ENCODE measurements at regions not wholly inside any gene's neighbourhood (a gene's known extent, or its start where the extent isn't known, plus 50 kb on each side); places are given as distances from the start of the nearest gene placed in this dataset.

- DNase-seq (ENCODE audit: low read depth, low spot score) = no peak
- no peak for TF ChIP-seq CTCF (IDR thresholded peaks at IDR 0.05; ENCODE audit: insufficient read depth, low read length, missing control alignments)
- H3K4me3 ChIP-seq (ENCODE audit: low read depth, low read length) = no peak overlapping the region
- ChIA-PET POLR2A (no interaction called here), CTCF (no interaction called here)
Measured at GRCh38 chr10:131804551-131805295, 96.1 kb upstream of the PPP2R2D start.

- DNase-seq (ENCODE audit: low read depth, low spot score) = no peak
- ChIA-PET CTCF (no interaction called here), POLR2A (no interaction called here)
- H3K4me3 ChIP-seq (ENCODE audit: low read depth, low read length) = no peak overlapping the region
- no peak for TF ChIP-seq CTCF (IDR thresholded peaks at IDR 0.05; ENCODE audit: insufficient read depth, low read length, missing control alignments)
Measured at GRCh38 chr10:131805696-131806095, 95.1 kb upstream of the PPP2R2D start.

- ChIA-PET CTCF (no interaction called here), POLR2A (no interaction called here)
- H3K4me3 ChIP-seq (ENCODE audit: low read depth, low read length) = no peak overlapping the region
- DNase-seq (ENCODE audit: low read depth, low spot score) = no peak
- no peak for TF ChIP-seq CTCF (IDR thresholded peaks at IDR 0.05; ENCODE audit: insufficient read depth, low read length, missing control alignments)
Measured at GRCh38 chr10:131806146-131806545, 94.7 kb upstream of the PPP2R2D start.

- DNase-seq (ENCODE audit: low read depth, low spot score) = no peak
- CTCF ChIA-PET = no interaction called here
- no peak overlapping the region for H3K4me3 ChIP-seq (ENCODE audit: low read depth, low read length)
- POLR2A ChIA-PET = no interaction called here
- TF ChIP-seq CTCF (IDR thresholded peaks at IDR 0.05; ENCODE audit: insufficient read depth, low read length, missing control alignments) = no peak
Measured at GRCh38 chr10:131806646-131807317, 94.0 kb upstream of the PPP2R2D start.

- ChIA-PET POLR2A (no interaction called here), CTCF (no interaction called here)
- no peak overlapping the region for H3K4me3 ChIP-seq (ENCODE audit: low read depth, low read length)
- TF ChIP-seq CTCF (IDR thresholded peaks at IDR 0.05; ENCODE audit: insufficient read depth, low read length, missing control alignments) = no peak
- no peak for DNase-seq (ENCODE audit: low read depth, low spot score)
Measured at GRCh38 chr10:131808370-131808930, 92.4 kb upstream of the PPP2R2D start.

- ChIA-PET CTCF (no interaction called here), POLR2A (no interaction called here)
- H3K4me3 ChIP-seq (ENCODE audit: low read depth, low read length) = no peak overlapping the region
- DNase-seq (ENCODE audit: low read depth, low spot score) = no peak
- TF ChIP-seq CTCF (IDR thresholded peaks at IDR 0.05; ENCODE audit: insufficient read depth, low read length, missing control alignments) = no peak
Measured at GRCh38 chr10:131810036-131810804, 90.6 kb upstream of the PPP2R2D start.
